Activated CD8-positive, alpha-beta T cell treated with anti-CD3 and anti-CD28 coated beads for 36 hours (primary cell): ENCODE measurements at regions not wholly inside any gene's neighbourhood (a gene's known extent, or its start where the extent isn't known, plus 50 kb on each side); places are given as distances from the start of the nearest gene placed in this dataset.
"Not testable (repeated sequence)": the region's sequence is repeated elsewhere in the genome, so short reads cannot be mapped to it uniquely, and the experiment has no call there.

Source experiments
- ATAC-seq: fragments of 200-7000 bp; cut with Tn5 transposase; one replicate; pipeline ENCODE4 v1.10.0; 2021; ENCODE audit warnings: mild to moderate bottlenecking, moderate library complexity
- CTCF ChIA-PET: fragments of 350-600 bp; sonication (Branson Sonifier 250); formaldehyde crosslinking; loops from one replicate; lab custom pipeline; 2021; ENCODE audit warnings: antibody characterized with exemption; lab: Charles Lee
- POLR2A ChIA-PET: fragments of 350-600 bp; sonication (Branson Sonifier 250); formaldehyde crosslinking; loops from one replicate; lab custom pipeline; 2021; ENCODE audit warnings: antibody characterized with exemption; lab: Charles Lee
- DNase-seq: peaks from one replicate; pipeline ENCODE4 v3.0.0-alpha.2; 2020
- H3K27ac Mint-ChIP-seq: one replicate; pipeline ENCODE4 v1.8.0; 2021; ENCODE audit warnings: mild to moderate bottlenecking, mixed read lengths
- H3K27me3 Mint-ChIP-seq: one replicate; pipeline ENCODE4 v1.8.0; 2021; ENCODE audit warnings: mixed read lengths
- H3K36me3 Mint-ChIP-seq: one replicate; pipeline ENCODE4 v1.8.0; 2021; ENCODE audit warnings: low read depth, mixed read lengths
- H3K4me1 Mint-ChIP-seq: one replicate; pipeline ENCODE4 v1.8.0; 2021; ENCODE audit warnings: low read depth, mixed read lengths
- H3K4me3 Mint-ChIP-seq: one replicate; pipeline ENCODE4 v1.8.0; 2021; ENCODE audit warnings: mild to moderate bottlenecking, moderate library complexity, mixed read lengths
- H3K9me3 Mint-ChIP-seq: one replicate; pipeline ENCODE4 v1.8.0; 2021; ENCODE audit warnings: mixed read lengths
- CTCF ChIP-seq: fragments of 200-600 bp; IDR thresholded peaks from one replicate; pipeline ENCODE4 v1.8.0; 2022; ENCODE audit warnings: antibody characterized with exemption, mild to moderate bottlenecking
- intact Hi-C: fragments of 100-400 bp; cut with micrococcal nuclease; formaldehyde crosslinking; loops from one replicate; pipeline ENCODE4 v1.10.0; 2022

DNA sequence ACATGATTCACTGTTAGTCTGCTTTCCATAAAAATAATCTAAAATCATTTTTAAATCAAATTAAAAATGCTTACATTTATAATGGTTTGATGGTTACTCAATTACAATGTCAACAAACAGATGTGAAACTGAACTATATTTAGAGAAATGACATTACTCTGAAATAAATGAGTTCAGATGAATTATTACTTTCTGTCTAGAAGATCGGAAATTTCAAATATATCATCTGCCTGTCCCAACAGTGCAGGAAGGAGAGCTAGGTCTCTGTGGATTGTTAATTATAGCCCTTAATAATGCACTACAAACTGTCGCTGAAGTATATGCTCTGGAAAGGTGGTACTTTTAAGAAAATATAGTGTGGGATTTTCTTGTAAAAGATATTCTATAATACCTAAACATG, 109.8 kb downstream of the DSEL start:
- Mint-ChIP-seq H3K9me3 (no peaks in the 10 kb centered on the region), H3K4me3 (no peak overlapping the region), H3K36me3 (no peaks in the 10 kb centered on the region), H3K4me1 (peaks cover 2% of the 10 kb centered on the region), H3K27ac (no peak overlapping the region), H3K27me3 (no peaks in the 10 kb centered on the region)
- no peak for ATAC-seq
- POLR2A ChIA-PET, result no interaction called here
- intact Hi-C loops, result no loop called here
- CTCF ChIA-PET, result no interaction called here
- no peak for TF ChIP-seq CTCF
- DNase-seq, result no peak

DNA sequence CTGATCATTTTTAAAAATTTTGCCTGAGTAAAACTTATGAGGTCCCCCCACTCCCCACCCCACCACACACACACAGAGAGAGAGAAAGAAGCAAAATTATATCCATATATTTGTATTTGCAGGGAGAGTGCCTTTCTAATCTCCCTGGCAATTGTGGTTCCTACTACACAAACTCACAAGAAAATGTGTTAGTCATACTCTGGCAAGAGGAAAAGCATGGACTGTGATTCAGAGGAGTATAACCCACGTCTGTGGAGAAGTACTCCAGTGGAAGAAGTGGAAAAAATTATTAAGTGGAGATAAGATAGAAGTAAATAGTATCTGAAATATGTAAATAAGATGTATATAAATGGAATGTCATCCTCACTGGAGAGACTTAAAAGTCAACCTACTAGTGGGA, 114.0 kb downstream of the DSEL start:
- H3K27ac Mint-ChIP-seq, result no peak overlapping the region
- no peak for ATAC-seq
- ChIA-PET CTCF (no interaction called here), POLR2A (no interaction called here)
- no peaks in the 10 kb centered on the region for H3K36me3 Mint-ChIP-seq
- no peak overlapping the region for H3K4me3 Mint-ChIP-seq
- no peak for DNase-seq
- H3K4me1 Mint-ChIP-seq, result peaks cover 2% of the 10 kb centered on the region
- no peaks in the 10 kb centered on the region for H3K9me3 Mint-ChIP-seq
- H3K27me3 Mint-ChIP-seq, result no peaks in the 10 kb centered on the region
- no peak for TF ChIP-seq CTCF
- intact Hi-C loops, result no loop called here

DNA sequence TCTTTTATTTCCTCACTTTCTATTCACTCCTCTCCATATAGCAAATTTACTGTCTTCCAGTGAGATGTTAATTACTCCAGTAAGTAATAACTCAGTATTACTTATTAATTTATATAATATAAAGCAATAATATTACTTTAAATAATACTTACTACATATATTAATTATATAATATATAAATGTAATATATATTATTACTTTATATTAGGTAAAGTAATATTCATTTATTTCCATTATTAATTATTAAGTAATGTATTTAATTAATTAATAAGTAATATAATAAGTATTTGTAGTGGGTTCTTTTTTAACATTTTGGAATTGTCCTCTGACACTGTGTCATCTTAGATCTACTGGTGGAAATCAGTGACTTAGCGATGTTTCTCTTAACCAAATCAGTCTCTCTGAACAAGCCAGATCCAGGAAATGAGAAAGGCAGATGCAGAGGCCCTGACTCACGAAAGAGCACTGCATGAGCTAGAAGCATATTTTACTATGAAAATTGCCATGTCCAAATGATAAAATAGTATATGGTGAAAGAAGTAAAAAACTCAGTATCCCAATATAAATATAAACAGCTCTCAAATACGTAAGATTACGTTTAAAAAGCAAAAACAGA, 115.9 kb downstream of the DSEL start:
- Mint-ChIP-seq H3K4me3 (no peak overlapping the region), H3K27me3 (no peaks in the 10 kb centered on the region), H3K36me3 (no peaks in the 10 kb centered on the region), H3K4me1 (peaks cover 2% of the 10 kb centered on the region), H3K27ac (no peak overlapping the region), H3K9me3 (peaks cover 5% of the 10 kb centered on the region)
- DNase-seq, result no peak
- ATAC-seq, result no peak
- intact Hi-C loops, result no loop called here
- ChIA-PET CTCF (no interaction called here), POLR2A (no interaction called here)
- no peak for TF ChIP-seq CTCF

GRCh38 chr18:67386032-67386431, 130.5 kb downstream of the DSEL start:
- POLR2A ChIA-PET, result no interaction called here
- CTCF ChIA-PET, result interaction anchor here (0.6 kb wide), 1 partner anchor 1455 kb away, joined by 3 read pairs; no protein-coding TSS in a partner anchor
- Mint-ChIP-seq H3K4me1 (peaks cover 5% of the 10 kb centered on the region), H3K9me3 (no peaks in the 10 kb centered on the region), H3K4me3 (no peak overlapping the region), H3K27ac (no peak overlapping the region), H3K36me3 (no peaks in the 10 kb centered on the region), H3K27me3 (no peaks in the 10 kb centered on the region)
- ATAC-seq (no peak), DNase-seq (no peak)
- TF ChIP-seq CTCF, result no peak
- intact Hi-C loops, result no loop called here

GRCh38 chr18:67385455-67385854, 131.1 kb downstream of the DSEL start:
- H3K4me3 Mint-ChIP-seq, result no peak overlapping the region
- DNase-seq, result no peak
- TF ChIP-seq CTCF, result no peak
- ATAC-seq, result no peak
- ChIA-PET CTCF (interaction anchor here (0.6 kb wide), 1 partner anchor 1456 kb away, joined by 3 read pairs; no protein-coding TSS in a partner anchor), POLR2A (no interaction called here)
- H3K9me3 Mint-ChIP-seq, result no peaks in the 10 kb centered on the region
- H3K27ac Mint-ChIP-seq, result no peak overlapping the region
- H3K27me3 Mint-ChIP-seq, result no peaks in the 10 kb centered on the region
- no peaks in the 10 kb centered on the region for H3K36me3 Mint-ChIP-seq
- peaks cover 5% of the 10 kb centered on the region for H3K4me1 Mint-ChIP-seq
- intact Hi-C loops, result no loop called here

GRCh38 chr18:67384057-67384456, 132.5 kb downstream of the DSEL start:
- not testable (repeated sequence) for ATAC-seq, H3K27ac Mint-ChIP-seq, H3K4me3 Mint-ChIP-seq

More at GRCh38 chr18:67384057-67384456, 132.5 kb downstream of the DSEL start:
- H3K27me3 Mint-ChIP-seq, H3K36me3 Mint-ChIP-seq, CTCF ChIA-PET, POLR2A ChIA-PET, DNase-seq, H3K9me3 Mint-ChIP-seq, H3K4me1 Mint-ChIP-seq, intact Hi-C loops: not testable (repeated sequence)
